ENCODE measurements at regions not wholly inside any gene's neighbourhood (a gene's known extent, or its start where the extent isn't known, plus 50 kb on each side); places are given as distances from the start of the nearest gene placed in this dataset.

- TF ChIP-seq CTCF (conservative IDR thresholded peaks at IDR 0.05; ENCODE audit: low read length) = no peak
- TF ChIP-seq EZH2phosphoT487 (IDR thresholded peaks at IDR 0.05; ENCODE audit: borderline replicate concordance) = no peak
Observed at GRCh38 chr11:69911310-69912160, 92.3 kb upstream of the FGF3 start.
